ENCODE measurements at regions not wholly inside any gene's neighbourhood (a gene's known extent, or its start where the extent isn't known, plus 50 kb on each side); places are given as distances from the start of the nearest gene placed in this dataset.

DNA sequence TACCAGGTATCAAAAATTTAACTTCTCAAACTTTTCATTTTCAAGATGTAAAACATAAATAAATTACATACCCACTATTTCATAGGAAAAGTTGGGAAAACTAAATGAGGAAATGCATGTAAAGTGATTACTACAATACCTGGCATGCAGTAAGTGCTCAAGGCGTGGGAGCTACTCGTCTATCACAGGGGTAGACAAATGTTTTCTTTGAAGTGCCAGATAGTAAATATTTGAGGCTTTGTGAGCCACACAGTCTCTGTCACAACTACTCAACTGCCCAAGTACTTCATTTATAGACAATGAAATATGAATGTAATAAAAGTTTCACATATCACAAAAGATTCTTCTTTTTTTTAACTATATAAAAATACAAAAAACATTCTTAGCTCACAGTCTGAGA lies 96.4 kb upstream of the PCGF5 start:
- in situ Hi-C loops (cut with MboI; ENCODE audit: low sequenced_read_pairs): no loop called here

DNA sequence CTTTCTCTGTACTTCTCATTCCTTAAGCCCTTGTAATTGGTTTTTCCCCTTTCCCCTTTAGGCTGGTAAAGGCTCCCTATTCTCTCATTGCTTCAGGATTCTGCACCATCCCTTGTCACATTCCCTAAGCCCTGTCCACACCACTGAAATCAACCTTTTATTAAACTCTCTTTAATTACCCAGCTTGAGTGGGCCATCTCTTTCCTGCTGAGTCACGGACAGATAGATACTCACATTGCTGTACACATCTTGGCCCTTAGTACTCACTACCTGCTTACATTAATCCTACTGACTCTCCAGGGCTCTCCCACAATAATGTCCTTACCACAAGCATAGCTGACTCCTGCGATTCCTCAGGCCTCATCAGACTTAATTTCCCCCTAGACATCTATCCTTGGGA lies 94.0 kb upstream of the PCGF5 start:
- in situ Hi-C loops (cut with MboI; ENCODE audit: low sequenced_read_pairs): no loop called here

DNA sequence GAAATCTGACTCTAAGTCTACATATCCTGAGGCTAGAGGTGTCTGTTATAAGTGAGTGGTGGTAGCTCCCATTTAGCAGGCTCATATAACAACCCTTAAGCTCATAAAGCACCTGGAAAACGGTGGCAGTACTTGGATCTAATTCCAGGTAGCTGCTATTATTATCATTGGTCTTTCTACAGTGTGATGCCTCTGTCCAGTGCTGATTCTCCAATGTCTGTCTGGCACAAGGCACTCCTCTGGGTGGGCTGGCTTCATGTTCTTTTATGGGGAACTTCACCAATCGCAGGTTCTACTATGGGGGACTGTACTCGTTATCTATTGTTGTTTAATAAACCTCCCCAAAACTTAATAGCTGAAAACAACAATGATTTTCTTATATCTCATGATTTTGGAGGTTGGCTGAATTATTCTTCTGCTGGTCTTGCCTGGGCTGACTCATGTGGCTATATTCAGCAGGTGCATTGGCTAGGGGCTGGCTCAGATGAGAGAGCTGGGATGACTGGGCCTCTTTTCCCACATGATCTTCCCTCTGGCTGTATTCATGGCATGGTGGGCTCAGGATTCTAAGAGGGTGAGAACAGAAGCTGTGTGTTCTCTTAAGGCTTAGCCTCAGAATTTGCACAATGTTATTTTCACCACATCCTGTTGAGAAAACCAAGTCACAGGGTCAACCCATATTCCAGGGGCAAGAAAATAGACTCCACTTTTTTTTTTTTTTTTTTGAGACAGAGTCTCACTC lies 93.0 kb upstream of the PCGF5 start:
- in situ Hi-C loops (cut with MboI; ENCODE audit: low sequenced_read_pairs): no loop called here

DNA sequence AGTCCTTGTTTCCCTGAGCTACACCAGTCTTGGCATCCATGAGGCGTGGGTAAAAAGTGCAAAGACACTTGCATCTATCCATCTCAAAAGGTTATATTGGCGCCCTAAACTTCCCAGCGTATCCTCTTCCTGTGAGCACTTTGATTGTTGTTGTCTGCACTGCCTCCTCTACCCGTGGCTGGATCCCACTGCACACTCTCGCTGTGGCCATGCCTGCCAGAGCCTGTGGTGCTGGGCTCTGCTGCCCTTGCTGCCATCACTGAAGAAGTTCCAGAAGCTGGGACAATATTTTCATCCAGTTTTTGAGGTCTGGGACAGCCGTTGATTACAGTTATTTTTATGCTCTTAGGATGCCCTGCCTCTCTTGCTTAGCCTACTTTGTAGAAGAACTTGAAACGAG lies 85.3 kb upstream of the PCGF5 start:
- in situ Hi-C loops (cut with MboI; ENCODE audit: low sequenced_read_pairs): no loop called here

DNA sequence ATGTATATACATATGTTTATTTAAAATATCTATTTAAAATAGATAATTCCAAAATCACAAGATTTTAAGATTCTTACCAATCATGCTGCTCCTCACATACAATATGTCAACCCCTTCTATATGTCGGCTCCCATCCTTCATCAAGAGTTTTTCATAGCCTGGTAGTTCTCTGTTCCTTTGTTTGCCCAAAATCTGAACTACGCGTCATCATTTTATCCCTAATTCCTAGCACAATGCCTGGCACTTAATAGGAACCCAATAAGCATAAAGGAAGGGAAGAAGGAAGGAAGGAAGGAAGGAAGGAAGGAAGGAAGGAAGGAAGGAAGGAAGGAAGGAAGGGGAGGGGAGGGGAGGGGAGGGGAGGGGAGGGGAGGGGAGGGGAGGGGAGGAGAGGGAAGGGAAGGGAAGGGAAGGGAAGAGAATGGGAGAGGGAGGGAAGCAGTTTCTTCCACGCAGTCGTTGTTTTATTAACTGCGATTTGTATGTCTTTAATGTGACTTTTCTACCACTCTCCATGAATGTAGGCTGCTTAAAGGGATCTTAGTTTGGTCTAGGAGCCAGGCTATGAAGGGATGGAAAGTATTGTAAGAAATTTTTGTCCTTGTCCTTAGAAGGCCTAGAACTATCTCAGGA lies 83.3 kb upstream of the PCGF5 start:
- in situ Hi-C loops (cut with MboI; ENCODE audit: low sequenced_read_pairs): no loop called here

DNA sequence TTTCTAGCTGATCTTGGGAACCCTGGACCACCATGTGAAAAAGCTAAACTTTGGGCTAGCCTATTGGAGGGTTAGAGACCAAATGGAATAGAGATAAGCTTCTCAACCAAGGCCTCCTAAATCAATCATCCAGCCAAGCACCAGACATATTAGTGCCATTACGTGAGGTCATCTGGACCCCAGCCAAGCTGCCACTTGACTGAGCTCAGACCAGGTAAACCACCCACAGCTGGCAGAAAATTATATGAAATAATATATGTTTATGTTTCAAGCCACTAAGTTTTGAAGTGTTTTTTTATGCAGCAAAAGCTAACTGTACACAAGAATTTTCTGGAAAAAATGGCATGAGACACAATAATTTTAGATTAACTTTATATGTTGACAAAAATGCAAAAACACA lies 82.6 kb upstream of the PCGF5 start:
- in situ Hi-C loops (cut with MboI; ENCODE audit: low sequenced_read_pairs): no loop called here

DNA sequence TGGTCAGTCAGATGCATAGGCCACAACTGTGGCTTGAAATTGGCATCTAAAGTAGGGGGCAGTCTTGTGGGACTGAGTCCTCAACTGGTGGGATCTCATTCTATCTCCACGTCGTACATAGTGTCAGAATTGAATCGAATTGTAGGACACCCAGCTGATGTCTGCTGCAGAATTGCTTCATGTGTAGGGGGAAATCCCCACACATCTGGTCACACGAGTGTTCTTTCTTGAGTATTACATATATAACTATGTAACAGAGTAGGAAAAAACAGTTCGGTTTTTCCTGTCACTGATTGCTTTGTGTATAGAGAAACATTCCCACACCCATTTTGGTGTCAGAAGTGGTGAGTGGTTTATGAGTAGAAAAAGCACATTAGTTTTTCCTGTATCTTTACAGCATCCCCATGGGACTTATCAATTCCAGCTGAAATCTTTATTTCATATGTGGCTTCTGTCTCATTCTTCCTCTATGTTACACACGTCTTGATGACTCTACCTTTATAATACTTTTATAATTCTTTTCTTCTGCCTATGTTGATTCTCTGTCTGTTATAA lies 79.4 kb upstream of the PCGF5 start:
- in situ Hi-C loops (cut with MboI; ENCODE audit: low sequenced_read_pairs): no loop called here

DNA sequence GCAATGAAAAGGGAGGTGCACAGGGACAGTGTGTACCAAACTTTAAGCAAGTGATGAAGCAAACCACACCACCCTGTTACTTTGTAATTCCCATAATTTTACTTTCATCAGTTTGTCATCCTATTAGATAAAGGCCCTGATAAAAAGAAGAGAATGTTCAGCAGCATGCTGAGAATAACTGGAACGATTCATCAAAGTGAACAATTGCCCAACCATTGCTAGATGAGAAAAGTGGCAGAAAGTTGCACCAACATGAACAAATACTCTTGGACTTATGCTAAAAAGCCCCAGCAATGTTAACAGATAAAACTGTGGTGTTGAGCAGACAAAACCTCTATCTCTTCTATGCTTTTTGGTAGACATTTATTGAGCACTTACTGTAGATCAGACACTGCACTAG lies 75.5 kb upstream of the PCGF5 start:
- in situ Hi-C loops (cut with MboI; ENCODE audit: low sequenced_read_pairs): no loop called here

DNA sequence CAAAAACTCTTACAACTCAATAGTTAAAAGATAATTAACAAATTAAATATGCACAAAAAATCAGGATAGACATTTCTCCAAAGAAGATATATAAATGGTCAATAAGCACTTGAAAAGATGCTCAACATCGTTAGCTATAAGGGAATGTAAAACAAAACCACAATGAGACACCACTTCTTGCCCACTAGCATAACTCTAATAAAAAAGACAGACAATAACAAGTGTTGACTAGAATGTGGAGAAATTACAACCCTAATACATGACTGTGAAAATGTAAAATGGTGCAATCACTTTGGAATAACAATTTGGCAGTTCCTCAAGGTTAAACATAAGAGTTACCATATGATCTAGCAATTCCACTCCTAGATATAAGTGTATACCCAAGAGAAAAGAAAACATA lies 74.3 kb upstream of the PCGF5 start:
- in situ Hi-C loops (cut with MboI; ENCODE audit: low sequenced_read_pairs): no loop called here

DNA sequence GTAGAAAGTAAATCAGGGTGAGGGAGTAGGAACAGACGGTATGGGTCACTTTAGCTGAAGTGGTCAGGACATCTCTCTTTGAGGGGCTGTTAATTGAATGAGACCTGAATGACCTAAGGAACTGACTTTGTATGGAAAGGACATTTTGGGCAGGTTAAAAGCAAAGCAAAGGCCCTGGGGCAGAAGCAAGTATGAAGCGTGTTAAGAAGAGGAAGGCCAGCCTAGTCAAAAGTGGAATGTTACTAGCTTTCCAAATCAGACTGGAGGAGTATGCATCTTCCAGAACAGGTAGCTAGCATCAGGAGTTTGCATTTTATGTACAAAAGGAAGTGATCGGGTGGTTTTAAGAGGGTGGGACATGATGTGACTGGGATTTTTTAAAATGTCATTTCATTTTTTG lies 70.9 kb upstream of the PCGF5 start:
- in situ Hi-C loops (cut with MboI; ENCODE audit: low sequenced_read_pairs): no loop called here

DNA sequence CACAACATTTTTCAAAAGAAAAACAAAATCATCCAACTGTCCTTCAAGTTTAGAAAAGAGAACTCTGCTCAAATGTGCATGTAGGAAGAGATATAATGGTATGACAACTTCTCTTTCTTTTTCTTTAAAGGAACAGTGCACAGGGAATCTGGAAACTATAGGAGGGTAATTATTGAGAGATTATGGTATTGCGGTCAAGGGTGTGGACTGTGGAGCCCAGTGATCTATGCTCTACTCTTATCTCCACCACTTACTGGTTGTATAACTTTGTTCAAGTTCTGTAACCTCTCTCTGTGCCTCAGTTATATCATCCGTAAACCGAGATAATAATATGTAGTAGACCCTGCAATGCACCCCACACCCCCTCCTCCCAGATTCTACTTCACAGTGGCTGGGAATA lies 69.8 kb upstream of the PCGF5 start:
- in situ Hi-C loops (cut with MboI; ENCODE audit: low sequenced_read_pairs): no loop called here

DNA sequence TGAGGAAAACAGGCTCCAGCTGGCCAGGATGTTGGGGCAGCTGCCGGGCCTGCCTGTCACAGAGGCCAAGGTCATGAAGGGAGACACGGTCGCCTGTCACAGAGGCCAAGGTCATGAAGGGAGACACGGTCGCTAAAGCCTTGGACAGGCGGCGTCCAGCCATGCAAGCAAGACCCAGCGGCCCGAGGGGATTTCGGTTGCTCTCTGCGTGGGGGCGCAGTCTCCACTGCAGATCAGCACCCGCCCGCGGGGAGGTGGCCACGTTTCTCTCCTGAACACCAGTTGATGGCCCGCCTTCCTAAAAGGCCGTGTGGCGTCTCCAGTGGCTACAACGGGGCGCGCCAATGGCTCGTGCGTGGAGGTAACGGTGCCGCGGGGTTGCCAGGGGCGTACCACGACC lies 67.0 kb upstream of the PCGF5 start:
- in situ Hi-C loops (cut with MboI; ENCODE audit: low sequenced_read_pairs): no loop called here

DNA sequence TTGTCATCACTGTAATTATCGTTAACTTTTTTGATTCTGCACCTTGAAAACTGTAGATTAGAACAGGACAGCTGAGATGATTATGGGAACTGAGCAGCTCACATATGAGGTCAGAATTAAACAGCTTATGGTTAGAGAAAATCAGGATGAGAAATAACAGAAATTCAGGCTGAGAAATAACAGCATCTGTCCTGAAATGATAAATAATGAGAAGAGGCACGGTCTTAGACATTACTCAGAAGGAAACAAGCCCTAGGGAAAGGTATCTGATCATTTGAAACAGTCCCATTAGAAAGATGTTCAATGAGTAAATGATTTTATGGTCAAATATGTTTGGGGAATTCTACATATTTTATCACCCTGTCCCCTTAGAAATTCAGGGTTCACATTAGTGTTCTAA lies 65.6 kb upstream of the PCGF5 start:
- in situ Hi-C loops (cut with MboI; ENCODE audit: low sequenced_read_pairs): no loop called here

DNA sequence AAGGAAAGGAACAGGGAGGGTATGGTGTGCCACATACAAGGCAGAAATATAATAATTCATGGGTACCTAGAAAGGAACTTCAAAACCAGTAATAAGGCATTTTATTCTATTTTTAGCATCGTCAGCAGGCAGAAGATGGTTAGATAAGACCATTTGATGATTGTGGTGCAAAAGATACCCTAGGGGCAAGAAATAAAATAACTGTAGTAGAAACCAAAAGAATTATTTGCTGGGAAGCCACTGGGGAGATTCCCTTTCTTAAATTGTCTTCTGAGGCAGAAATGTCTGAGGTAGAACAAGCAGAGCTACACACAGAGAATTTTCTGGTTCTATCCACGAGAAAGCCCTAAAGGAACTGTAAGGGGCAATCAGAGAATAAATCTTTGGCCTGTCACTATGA lies 64.3 kb upstream of the PCGF5 start:
- in situ Hi-C loops (cut with MboI; ENCODE audit: low sequenced_read_pairs): no loop called here

DNA sequence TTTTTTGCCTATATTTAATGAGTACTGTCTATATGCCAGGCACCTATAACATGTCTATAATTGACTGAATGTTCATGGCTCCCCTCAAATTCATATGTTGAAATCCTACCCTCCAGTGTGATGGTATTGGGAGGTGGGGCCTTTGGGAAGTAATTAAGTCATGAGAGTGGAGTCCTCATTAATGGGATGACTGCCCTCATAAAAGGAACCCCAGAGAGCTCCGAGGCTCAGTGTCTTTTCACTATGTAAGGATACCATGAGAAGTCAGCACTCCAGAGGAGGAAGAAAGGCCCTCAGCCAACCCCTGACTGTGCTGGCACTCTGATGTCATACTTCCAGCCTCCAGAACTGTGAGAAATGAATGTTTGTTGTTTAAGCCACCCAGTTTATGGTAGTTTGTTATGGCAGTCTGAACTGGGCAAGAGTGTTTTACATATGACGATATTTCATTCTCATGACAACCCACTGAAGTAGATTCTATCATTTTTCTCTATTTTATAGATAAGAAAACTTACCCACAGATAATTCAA lies 61.1 kb upstream of the PCGF5 start:
- in situ Hi-C loops (cut with MboI; ENCODE audit: low sequenced_read_pairs): no loop called here

DNA sequence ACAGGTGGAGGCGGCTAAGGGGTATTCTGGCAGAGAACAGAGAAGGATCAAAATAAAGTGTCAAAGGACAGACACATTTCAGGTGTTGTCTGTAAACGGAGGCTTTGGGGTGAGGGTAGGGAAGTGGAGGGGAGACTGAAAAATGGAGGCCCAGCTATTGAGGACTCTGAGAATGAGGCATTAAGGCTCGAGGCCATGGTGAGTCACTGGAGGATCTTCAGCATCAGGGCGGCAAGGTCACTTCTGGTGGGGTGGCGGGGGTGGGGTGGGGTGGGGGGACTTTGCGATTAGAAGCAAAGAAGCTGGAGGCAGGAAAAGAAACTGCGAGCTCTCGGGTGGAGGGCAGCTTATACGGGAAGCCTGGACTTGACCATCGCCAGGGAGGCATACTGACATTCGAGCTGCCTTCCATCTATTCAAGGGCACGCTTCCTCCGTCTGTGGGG lies 58.4 kb upstream of the PCGF5 start:
- in situ Hi-C loops (cut with MboI; ENCODE audit: low sequenced_read_pairs): no loop called here

DNA sequence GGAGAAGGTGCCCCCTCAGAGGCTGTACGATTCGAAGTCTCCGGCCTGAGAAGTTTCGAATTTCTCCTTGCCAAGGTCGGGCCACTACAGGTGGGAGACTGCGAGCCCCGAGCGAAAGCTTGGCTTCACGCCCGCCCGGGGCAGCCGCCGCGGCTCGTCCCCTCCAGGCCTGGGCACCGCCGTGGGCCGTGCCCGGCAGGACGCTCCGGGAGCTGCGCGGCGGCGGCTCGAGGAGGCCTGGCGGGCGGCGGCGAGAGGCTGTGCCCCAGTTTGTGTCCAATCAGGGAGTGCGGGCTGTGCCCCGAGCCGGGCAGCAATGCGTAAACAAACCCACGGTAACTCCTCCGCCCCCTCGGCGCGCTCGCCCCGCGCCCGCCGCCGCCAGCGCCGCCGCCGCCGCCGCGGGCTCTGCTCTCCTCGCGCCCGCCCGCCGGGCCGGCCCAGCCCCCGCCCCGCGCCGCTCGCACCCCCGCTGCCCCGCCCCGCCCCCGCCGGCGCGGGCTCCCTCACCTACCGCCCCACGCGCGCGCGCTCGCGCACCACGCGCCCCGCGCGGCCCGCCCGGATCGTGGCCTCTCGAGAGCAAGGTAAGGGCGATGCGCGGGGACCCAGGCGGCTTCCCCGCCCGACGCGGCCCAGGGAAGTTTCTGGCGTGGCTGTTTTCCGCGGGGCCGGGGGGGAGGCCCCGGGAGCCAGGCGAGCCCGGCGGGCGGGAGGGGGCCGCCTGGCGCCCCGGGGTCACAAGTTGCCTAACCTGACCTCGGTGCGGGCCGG lies 57.8 kb upstream of the PCGF5 start:
- in situ Hi-C loops (cut with MboI; ENCODE audit: low sequenced_read_pairs): no loop called here

DNA sequence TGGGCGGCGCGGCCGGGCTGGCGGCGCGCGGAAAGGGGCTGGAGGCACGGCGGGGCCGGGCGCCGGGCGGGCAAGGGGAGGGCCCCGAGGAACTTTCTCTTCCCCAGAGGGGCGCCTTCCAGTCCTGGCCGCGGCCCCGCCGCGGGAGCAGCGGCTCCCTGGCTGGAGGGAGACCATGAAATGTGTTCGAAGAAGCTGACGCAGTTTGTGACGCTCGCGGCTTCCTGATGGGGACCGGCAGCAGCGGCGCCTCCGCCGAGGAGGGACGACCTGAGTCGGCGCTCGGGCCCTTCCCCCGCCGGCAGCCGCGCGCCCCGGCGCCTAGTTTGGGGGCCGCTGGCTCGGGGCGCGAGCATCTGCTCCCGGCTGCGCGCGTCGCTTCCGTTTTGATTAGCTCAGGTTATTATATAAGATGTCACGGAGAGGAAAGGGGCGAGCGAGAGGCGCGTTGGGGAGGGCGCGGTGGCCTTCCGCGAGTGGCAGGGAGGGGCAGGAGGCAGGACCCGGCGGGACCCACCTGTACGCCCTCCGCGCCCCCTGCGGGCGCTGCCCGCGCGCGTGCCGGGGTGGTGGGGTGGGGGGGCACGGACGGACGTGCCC lies 57.1 kb upstream of the PCGF5 start:
- in situ Hi-C loops (cut with MboI; ENCODE audit: low sequenced_read_pairs): no loop called here

DNA sequence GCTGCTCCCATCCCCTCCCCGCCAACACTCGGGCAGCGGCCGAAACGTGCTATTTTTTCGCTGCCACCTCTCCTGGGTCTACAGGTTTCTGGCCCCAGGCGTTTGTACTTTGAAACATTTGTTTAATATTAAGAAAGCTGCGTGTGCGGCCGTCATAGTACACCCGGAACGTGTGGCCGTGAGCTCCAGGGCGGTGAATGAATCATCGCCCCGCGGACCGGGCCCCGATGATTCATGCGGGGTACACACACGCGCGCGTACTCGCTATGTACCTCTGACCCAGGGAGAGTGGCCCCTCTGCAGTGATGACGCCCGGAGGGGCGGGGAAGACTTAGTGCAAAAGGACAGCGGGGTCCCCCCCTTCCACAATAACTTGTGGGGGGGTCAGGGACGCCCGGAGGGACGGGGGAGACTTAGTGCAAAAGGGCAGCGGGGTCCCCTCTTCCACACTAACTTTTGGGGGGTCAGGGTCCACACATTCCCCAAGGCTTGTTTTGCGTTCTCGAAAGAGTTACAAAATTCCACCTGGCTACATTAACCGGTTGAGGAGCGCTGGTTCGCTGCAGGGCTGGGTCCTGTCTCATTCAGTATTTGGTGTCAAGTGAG lies 56.5 kb upstream of the PCGF5 start:
- in situ Hi-C loops (cut with MboI; ENCODE audit: low sequenced_read_pairs): no loop called here

DNA sequence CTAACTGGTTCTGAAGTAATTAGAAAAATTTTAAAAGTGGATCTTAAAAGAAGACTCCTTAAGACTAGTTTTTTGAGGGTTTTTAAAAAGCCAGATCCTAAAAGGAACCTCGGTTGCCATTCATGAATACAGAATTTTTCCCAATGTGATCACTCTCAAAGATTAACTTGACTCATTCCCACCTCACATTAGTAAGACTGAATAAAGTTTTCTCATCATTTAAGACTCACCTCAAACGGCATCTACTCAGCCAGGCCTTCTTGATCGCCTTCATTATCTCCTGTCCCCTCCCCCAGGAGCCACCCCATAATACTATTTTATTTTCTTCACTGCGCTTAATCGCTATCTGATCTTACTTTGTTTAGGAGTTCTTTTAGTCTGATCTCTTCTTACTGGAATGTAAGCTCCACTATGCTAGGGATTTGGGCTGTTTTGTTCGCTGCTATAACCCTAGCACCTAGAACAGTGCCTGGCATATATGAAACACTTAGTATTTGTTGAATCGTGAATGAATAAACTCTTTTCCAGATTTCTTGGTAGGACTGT lies 55.9 kb upstream of the PCGF5 start:
- in situ Hi-C loops (cut with MboI; ENCODE audit: low sequenced_read_pairs): no loop called here

Data from HL-60/S4 (cell line).